ENCODE measurements at regions not wholly inside any gene's neighbourhood (a gene's known extent, or its start where the extent isn't known, plus 50 kb on each side); places are given as distances from the start of the nearest gene placed in this dataset.
"Not testable (repeated sequence)": the region's sequence is repeated elsewhere in the genome, so short reads cannot be mapped to it uniquely, and the experiment has no call there.

DNA sequence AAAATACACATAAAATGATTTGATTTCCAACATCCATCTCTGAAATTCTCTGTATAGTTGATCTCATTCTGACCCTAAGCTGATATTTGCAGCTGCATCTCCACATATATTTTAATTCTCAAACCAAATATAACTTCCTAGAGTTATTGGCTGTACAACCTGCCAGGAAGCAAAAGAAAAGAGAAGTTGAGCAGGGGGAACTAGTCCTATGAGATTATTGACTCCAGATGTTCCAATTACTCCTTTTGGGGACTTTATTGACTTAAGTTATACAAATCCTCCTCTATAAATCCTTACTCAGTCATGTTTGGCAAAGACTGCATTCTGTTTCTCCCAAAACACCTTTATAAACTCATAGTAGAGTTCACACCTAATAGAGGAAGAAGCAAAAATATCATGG is 599.4 kb upstream of the ANKRD30A start:
- DNase-seq (ENCODE audit: low spot score) = no peak
- H3K27ac ChIP-seq = no peak overlapping the region
- no peak overlapping the region for H3K4me3 ChIP-seq
- TF ChIP-seq, protein P1, sequence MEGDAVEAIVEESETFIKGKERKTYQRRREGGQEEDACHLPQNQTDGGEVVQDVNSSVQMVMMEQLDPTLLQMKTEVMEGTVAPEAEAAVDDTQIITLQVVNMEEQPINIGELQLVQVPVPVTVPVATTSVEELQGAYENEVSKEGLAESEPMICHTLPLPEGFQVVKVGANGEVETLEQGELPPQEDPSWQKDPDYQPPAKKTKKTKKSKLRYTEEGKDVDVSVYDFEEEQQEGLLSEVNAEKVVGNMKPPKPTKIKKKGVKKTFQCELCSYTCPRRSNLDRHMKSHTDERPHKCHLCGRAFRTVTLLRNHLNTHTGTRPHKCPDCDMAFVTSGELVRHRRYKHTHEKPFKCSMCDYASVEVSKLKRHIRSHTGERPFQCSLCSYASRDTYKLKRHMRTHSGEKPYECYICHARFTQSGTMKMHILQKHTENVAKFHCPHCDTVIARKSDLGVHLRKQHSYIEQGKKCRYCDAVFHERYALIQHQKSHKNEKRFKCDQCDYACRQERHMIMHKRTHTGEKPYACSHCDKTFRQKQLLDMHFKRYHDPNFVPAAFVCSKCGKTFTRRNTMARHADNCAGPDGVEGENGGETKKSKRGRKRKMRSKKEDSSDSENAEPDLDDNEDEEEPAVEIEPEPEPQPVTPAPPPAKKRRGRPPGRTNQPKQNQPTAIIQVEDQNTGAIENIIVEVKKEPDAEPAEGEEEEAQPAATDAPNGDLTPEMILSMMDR (IDR thresholded peaks at IDR 0.05) = no peak

DNA sequence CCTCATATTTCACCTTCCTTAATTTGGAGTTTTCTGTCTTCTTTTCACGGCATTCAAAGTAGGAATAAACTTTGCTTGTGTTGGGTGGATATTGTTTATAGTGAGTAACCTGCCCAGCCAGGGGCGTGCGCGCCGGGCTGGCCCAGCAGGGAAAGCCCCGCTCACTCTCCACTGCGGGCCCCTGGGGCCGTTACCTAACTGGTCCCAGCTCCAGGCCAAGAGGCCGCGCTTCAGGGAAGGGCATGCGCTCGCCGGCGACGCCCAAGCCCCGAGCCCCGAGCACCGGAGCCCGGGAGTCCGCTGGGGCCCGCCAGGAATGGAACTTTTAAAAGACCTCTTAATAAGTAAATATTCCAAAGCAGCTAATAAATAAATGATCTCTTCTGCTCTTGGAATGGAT is 601.3 kb upstream of the ANKRD30A start:
- not testable (repeated sequence) for H3K27ac ChIP-seq; H3K4me3 ChIP-seq; DNase-seq (ENCODE audit: low spot score)

DNA sequence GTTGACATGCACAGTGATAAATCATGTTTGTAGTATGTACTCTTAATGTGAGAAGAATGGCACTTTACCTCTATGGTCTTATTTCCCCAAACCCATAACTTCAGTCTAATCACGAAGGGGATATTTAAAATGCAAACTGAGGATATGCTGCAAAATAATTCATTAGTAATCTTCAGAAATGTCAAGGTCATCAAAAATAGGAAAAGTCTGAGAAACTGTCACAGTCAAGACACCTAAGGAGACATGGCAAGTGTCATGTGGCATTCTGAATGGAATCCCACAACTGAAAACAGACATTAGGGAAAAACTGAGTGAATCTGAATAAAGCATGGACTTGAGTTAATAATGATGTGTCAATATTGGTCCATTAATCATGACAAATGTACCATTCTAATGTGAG is 605.5 kb upstream of the ANKRD30A start:
- no peak overlapping the region for H3K4me3 ChIP-seq
- TF ChIP-seq, protein P1 (IDR thresholded peaks at IDR 0.05) = no peak

DNA sequence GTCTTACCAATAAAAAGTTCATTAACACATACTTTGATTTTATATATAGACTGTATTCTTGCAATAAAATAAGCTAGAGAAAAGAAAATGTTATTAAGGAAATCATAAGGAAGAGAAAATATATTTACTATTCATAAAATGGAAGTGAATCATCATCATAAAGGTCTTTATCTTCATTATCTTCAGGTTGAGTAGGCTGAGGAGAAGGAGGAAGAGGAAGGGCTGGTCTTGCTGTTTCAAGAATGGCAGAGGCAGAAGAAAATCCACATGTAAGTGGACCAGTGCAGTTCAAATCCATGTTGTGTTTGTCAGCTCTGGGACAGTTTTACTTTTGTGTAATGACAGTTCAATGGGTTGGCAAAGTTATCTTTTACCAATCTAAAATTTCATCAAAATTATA is 609.1 kb upstream of the ANKRD30A start:
- H3K4me3 ChIP-seq = no peak overlapping the region
- no peak for DNase-seq (ENCODE audit: low spot score)
- no peak overlapping the region for H3K27ac ChIP-seq
- TF ChIP-seq, protein P1 (IDR thresholded peaks at IDR 0.05) = no peak

More for the DNA sequence above, 605.5 kb upstream of the ANKRD30A start:
- H3K27ac ChIP-seq = no peak overlapping the region
- DNase-seq (ENCODE audit: low spot score) = no peak

DNA sequence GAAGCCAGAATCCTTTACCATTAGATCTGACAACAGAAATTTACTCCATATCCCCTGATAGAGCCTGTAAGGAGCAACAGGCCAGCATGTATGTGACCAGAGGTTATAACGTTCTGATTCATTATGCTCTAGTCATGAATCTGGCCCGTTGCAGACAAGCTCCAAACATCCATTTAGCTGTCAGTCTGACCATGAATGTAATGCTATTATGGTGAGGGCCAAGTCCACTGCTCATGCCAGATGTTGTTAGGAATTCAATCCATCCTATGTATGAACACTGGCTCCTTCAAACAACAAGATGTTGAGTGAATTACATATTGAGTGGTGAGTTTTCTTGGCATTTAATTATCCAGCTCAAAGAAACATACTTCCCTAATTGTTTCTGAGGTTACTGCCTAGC is 610.1 kb upstream of the ANKRD30A start:
- DNase-seq (ENCODE audit: low spot score) = no peak
- H3K4me3 ChIP-seq = no peak overlapping the region
- TF ChIP-seq, protein P1 (IDR thresholded peaks at IDR 0.05) = no peak
- H3K27ac ChIP-seq = no peak overlapping the region

DNA sequence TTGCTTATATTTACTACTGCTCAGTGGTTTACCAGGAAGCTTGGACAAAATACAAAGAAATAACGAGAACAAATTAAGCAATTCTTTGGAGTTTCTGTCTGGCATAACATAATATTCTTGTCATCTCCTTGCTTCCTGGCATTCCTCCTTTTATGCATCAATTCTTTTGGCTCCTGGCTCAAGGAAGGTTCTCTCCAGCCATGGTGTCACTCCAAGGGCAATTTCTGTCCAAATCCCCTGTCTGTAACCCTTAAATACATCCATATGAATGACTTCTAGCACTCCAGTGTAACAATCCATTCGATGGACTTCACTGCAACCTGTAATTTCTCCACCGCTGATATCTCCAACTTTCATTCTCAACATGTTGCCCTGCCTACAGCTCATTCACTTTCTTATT is 617.7 kb upstream of the ANKRD30A start:
- TF ChIP-seq, protein P1 (IDR thresholded peaks at IDR 0.05) = no peak
- DNase-seq (ENCODE audit: low spot score) = no peak
- H3K27ac ChIP-seq = no peak overlapping the region
- no peak overlapping the region for H3K4me3 ChIP-seq

DNA sequence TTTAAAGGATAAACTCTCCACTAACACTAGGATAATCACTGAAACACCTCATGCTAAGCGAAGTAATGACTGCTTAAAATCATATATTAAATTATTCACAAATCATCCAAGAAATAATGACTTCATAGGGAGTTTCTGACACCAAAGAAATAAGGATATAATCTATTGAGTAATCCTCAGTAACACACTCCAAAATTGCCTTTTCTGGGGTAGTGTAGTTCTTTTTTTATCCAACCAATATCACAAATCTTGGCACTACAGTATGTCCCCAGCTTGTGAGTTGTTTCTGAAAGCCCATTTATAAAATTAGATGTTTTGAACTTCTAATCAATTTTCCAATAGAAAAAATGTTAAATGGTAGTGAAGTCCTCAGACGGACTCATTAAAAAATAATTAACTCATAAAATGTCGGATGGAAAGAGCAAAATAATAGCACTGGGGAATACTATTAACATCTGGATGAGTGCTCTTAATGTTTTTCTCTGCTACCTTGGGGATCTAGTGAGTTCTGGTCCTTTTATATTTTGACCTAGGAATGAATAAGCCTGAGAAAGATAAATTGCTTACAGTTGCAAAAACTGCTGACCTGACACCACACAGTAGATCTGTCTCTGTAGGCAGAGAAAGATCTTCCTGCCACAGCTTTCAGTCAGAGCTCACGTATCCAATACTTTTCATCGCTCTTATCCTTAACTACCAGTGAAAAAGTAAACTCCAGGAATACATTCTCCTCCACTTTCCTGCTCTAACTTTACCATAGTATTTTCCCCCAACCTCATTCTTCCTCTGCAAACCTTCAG is 618.5 kb upstream of the ANKRD30A start:
- H3K4me3 ChIP-seq = no peak overlapping the region
- DNase-seq (ENCODE audit: low spot score) = no peak
- no peak overlapping the region for H3K27ac ChIP-seq
- TF ChIP-seq, protein P1 (IDR thresholded peaks at IDR 0.05) = no peak
